Stimulated activated CD8-positive, alpha-beta memory T cell treated with anti-CD3 and anti-CD28 coated beads, Interleukin-7, amount 100 ng/mL, for 48 hours (primary cell): ENCODE measurements at regions not wholly inside any gene's neighbourhood (a gene's known extent, or its start where the extent isn't known, plus 50 kb on each side); places are given as distances from the start of the nearest gene placed in this dataset.

Experiments used
- DNase-seq, 2 donors: peaks; one replicate each; pipeline ENCODE4 v3.0.0-alpha.2; 2020; ENCODE audit warnings: low read depth in 1 of 2; ENCODE audit errors: extremely low read depth in 1 of 2

- no peak for DNase-seq
Observed at GRCh38 chr2:56693501-56693900, 509.7 kb downstream of the CCDC85A start.

- DNase-seq: no peak
Observed at GRCh38 chr2:56703001-56703400, 519.2 kb downstream of the CCDC85A start.

DNA sequence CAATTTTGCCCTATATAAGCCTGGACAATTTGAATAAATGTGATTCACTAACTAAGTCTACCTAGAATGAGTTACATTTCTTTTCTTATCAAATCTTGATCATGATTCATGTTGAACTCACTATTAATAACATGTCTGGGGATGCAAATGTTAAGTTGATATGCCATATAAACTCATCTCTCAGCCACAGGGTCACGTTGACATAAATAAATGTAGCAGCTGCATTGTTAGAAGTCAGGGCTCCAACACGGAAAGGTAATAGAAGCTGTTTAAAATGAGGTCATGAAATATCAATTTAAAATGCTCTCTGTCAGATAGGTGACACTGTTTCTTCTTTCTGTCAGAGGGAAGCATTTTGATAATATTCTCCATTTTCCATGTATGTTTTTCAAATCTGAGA lies 521.9 kb downstream of the CCDC85A start:
- no peak for DNase-seq

- no peak for DNase-seq
Observed at GRCh38 chr2:56707218-56707617, 523.4 kb downstream of the CCDC85A start.

DNA sequence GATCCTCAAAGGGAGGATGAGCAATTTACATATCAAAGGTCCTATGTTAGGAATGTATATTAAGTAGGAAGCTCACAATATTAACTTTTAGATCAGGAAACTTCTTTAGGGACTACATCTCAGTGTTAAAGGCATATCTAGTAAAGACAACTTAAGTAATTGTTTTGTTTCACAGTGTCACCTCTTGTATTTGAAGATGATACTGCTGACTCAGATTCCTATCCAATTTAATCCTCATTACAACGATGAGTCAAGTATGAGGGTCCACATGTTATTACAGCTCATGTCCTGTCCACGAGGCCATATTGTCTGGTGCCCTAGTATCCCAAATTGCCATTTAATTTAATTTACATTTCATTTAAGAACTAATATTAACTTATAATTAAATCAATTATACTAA lies 523.9 kb downstream of the CCDC85A start:
- no peak for DNase-seq

DNA sequence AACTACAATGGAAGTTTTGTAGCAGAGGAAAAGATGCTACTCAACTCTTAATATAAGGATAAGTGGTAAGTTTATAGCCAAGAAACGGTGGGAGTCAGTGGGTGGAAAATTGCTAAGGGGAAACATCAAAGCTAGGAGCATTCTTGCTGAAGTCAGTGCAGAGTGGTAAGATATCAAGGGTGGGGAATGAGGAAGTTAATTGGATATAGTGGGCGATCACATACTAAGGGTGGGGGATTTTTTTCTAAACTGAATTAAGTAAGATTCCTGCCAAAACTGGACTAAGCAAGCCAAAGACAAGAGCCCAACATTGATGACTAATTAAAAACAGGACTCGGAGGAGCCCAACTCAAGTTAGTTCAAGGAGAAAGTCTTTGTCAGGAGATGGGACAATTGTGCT lies 525.4 kb downstream of the CCDC85A start:
- DNase-seq: no peak

DNA sequence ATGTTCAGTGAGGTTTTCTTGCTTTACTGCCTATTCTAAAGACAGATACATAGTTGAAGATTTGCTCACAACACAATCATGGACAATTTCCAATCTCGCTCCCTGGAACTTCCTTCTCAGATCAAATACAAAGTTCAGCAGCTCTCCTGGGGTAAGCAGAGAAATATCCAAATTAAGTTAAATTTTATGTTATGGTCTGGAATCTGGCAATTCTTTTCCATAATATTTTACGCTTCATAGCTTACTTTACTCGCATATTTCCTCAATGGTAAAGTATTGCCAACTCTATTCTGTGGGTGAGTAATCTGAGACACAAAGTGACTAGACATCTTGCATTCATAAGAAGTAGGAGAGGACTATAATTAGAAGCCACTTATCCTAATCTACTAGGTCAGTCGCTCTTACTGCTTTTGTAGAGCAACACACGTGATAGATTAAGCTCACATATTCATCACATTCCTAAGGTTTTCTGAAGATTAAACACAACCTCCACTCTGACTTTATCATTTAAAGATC lies 529.4 kb downstream of the CCDC85A start:
- DNase-seq: no peak

DNA sequence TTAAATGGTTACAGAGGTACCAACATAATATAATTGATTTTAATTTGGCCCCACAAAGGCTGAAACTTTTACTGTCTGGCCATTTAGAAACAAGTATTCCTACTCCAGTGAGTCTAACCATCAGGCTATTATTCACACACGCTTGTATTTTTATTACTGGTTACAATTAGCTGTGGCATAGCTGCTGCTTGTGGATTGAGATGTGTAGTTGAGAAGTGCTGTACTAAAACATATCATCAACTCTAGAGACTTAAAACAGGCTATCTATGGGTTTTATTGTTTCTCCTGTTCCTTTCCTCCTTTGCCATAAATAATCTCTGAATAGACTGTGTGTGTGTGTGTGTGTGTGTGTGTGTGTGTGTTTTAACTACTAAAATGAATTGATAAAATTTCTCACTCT lies 530.2 kb downstream of the CCDC85A start:
- DNase-seq: no peak

DNA sequence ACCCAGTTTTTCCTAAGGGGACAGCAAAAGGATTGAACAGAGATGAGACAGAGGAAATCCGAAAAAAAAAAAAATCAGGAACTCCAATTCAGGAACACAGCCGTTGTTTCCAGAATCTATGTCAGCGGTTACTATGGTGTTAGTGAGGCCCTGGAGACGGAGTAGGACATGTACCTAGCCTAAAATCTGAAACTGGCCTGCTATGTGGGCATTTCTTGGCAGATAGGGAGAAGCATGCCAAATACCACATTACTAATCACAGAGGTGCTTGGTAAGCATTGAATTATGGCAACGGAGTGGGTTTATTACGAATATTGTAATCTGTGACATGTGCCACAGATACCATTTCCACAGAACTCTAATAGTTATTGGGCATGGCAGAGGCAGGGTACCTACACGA lies 530.6 kb downstream of the CCDC85A start:
- no peak for DNase-seq

GRCh38 chr2:56715683-56716082 lies 531.9 kb downstream of the CCDC85A start:
- no peak for DNase-seq

DNA sequence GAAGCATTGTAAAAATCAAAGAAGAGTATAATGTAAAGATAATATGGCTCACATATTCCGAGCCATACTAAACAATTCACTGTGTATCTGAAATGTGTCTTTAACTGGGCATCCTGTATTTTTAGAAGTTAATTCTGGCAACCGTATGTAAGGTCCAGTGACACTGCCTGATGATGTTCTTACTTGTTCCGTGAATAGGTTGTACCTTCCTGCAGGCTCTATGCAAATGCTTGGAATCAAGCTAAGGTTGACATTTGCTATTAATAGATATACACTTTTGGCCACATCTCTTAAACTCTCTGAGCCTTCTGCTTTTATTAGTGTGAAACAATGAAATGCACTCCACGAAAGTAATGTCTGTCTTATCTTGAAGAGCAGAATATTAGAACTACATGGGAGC lies 534.6 kb downstream of the CCDC85A start:
- no peak for DNase-seq

- DNase-seq: no peak
Observed at GRCh38 chr2:56729212-56729611, 545.4 kb downstream of the CCDC85A start.

- DNase-seq: no peak
Observed at GRCh38 chr2:56732946-56733345, 549.2 kb downstream of the CCDC85A start.

GRCh38 chr2:56739413-56739812 lies 555.6 kb downstream of the CCDC85A start:
- no peak for DNase-seq

GRCh38 chr2:56741601-56742102 lies 557.9 kb downstream of the CCDC85A start:
- DNase-seq: no peak

DNA sequence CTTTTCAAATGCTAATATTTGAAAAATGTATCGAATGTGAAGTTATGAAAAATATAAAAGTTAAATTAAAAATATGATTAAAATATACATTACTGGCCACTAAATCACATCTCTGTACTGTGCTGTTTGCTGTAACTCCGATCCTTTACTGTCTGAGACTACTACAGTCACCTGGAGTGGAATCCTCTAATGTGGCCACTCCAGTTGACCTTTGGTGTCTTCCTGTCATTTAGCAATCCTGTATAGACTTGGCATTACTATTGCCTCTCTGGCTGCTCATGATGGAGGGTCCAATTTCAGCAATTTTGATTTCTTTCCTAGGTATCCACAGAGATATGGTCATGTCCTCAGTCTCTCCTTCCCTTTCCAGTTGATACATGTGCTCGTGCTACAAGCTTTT lies 560.0 kb downstream of the CCDC85A start:
- no peak for DNase-seq

- no peak for DNase-seq
Observed at GRCh38 chr2:56749152-56749752, 565.5 kb downstream of the CCDC85A start.

DNA sequence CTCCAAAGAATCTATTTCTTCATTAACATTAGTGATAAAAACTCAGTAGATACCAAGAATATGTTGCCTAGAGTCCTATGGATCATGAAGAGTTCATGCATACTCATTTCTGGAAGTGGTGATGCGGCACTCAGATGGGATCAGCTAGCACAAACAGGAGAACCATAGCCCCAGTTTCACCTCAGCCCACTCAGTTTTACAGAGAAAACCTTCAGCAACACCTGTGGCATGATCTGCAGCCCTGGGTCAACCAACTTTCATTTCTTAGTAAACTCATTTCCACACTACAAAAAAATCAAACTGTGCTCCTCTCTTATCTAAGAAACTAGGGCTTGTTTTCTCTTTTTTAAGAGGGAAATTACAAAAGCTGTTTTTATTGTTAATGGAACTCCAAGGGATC lies 569.4 kb downstream of the CCDC85A start:
- DNase-seq: no peak

DNA sequence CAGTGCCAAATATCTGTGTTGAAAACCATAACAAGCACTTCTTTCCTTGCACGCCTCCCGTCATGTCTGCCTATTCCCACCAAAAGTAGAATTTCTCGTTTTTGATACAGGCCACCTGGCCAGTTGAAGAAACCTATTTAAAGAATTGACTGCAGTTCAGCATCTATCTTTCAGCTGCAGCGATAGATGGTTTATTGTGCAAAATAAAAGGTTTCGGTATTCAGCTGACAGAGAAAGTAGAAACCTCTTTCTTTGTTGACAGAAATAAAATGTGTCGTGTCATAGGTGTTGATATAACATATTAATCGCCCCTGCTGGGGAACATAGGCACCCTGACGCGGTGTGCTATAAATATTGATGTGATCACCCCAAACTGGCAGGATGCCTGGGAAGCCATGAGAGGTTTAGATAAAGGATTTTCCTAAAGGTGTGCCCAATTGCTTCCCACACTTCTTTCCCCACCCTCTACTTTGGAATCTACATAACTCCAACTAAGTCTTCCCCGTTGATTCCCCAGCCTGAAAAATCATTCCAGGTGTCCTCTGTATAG lies 570.4 kb downstream of the CCDC85A start:
- DNase-seq: no peak

- no peak for DNase-seq
Observed at GRCh38 chr2:56754627-56755026, 570.8 kb downstream of the CCDC85A start.

GRCh38 chr2:56757884-56758545 lies 574.2 kb downstream of the CCDC85A start:
- no peak for DNase-seq

- no peak for DNase-seq
Observed at GRCh38 chr2:56763683-56764082, 579.9 kb downstream of the CCDC85A start.
